ENCODE measurements at regions not wholly inside any gene's neighbourhood (a gene's known extent, or its start where the extent isn't known, plus 50 kb on each side); places are given as distances from the start of the nearest gene placed in this dataset.
A peak's percentile ranks its signal among the peaks of the same experiment; 100 is the strongest.

DNA sequence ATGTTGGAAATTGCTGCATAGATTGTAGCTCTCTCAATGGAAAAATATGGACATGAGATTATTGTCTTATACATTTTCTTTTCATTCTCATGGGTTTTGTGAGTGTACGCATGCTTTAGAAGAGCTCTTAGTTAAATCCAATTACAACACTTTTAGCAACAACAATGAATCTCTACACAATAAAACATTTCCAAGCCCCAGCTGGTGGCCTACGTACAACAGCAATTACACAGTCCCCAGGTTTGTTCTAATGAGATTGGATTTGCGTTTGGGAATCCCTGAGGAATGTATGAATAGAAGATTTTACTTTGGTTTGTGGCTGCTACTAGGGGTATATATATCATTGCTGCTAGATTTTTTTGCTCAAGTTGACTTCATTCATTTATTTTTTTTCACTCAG, 98.6 kb downstream of the FHDC1 start:
- no peak for DNase-seq (ENCODE audit: low spot score)

DNA sequence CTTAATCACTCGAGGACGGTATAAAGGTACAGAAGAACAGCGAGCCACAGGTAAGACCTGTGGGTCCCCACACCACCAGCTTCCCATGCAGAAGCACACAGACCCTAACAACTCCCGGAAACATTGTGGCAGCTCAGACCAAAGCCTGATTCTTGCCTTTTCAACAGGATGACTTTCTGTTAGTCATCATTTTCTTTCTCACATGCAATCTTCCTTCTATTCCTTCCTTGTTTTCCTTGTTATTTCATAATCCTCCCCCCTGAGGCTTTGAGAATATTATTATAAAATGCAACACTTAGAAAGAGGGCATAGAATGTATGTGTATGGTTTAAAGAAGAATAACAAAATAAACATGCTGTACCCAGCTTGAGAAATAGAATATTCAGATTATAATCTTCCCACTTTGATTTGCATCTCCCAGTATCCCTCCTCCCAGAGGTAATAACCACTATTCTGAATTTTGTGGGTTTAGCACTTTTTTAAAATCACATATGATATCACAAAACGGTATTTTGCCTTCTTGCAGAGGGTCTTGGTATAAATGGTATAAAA, 100.9 kb downstream of the FHDC1 start:
- no peak for DNase-seq (ENCODE audit: low spot score)

DNA sequence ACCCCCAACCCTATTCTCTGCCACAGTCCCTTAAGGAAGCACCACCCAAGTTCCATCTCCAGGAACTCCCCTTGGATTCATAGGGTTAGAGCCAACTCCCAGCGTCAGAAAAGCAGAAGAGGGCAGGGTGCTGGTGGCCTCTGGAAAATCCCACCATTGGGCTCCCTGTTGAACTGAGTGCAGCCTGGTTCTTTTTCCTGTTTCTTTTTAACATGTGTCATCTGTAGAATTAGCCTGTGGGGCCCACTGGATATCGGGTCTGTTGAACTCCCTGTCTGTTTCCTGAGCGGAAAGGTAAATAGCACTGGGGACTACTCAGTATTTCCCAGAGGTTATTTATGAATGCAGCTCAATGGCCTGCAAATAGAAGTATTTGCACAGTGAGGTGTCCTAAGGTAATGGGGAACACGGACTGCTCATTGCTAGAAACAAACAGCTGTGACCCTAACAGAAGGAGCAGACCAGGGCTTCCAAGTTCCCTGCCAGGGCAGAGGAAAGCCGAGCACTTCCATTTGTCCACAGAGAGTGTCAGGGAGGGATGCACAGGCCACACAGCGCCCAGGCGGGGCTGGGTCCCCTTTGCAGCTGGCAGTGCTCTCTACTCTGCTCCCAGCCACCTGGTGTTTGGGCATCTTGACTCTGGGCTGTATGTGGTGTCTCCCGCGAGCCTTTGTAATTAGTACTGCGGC, 102.6 kb downstream of the FHDC1 start:
- DNase-seq (ENCODE audit: low spot score): no peak

GRCh38 chr4:153039542-153040185, 103.5 kb downstream of the FHDC1 start:
- DNase-seq (ENCODE audit: low spot score): no peak

GRCh38 chr4:153040677-153041076, 104.6 kb downstream of the FHDC1 start:
- no peak for DNase-seq (ENCODE audit: low spot score)

DNA sequence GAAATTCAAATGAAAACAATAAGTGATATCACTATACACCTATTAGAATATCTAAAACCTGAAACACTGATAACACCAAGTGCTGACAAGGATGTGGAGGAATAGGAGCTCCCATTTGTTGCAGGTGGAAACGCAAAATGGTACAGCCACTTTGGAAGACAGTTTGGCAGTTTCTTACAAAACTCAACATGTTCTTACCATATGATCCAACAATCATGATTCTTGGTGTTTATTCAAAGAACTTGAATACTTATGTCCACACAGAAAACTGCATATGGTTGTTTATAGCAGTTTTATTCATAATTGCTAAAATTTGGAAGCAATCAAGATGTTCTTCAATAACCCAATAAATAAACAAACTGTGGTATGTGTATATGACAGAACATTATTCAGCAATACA, 107.9 kb downstream of the FHDC1 start:
- DNase-seq (ENCODE audit: low spot score): no peak

- DNase-seq (ENCODE audit: low spot score): no peak
These were observed 109.2 kb downstream of the FHDC1 start for GRCh38 chr4:153045111-153045982.

GRCh38 chr4:153058671-153059060, 122.5 kb downstream of the FHDC1 start:
- DNase-seq (ENCODE audit: low spot score): no peak

- DNase-seq (ENCODE audit: low spot score): peak; percentile 81
These were observed 124.1 kb downstream of the FHDC1 start for GRCh38 chr4:153060196-153060595.

- DNase-seq (ENCODE audit: low spot score): no peak
These were observed 125.8 kb downstream of the FHDC1 start for GRCh38 chr4:153061971-153062370.

GRCh38 chr4:153062652-153063168, 126.6 kb downstream of the FHDC1 start:
- DNase-seq (ENCODE audit: low spot score): no peak

GRCh38 chr4:153063490-153063889, 127.4 kb downstream of the FHDC1 start:
- DNase-seq (ENCODE audit: low spot score): no peak

DNA sequence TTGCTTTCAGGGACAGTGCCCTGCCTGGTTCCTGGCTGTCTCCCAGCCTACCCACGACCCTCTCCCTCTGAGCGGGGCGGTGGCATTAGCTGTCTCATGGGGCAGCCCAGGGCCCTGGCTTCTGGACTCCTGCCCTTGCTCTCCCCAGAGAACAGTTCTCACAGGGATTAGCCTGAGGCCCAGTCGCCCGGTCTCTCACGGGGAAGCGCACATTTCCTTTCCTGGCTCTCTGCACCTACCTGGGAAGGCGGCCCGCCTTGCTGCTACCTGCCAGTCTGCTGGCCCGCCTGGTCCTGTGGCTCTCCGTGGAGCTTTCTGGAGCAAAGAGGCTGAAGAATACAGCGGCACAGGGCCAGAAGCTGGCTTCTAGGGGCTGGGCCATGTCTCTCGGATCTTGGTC, 128.4 kb downstream of the FHDC1 start:
- DNase-seq (ENCODE audit: low spot score): peak; percentile 61

DNA sequence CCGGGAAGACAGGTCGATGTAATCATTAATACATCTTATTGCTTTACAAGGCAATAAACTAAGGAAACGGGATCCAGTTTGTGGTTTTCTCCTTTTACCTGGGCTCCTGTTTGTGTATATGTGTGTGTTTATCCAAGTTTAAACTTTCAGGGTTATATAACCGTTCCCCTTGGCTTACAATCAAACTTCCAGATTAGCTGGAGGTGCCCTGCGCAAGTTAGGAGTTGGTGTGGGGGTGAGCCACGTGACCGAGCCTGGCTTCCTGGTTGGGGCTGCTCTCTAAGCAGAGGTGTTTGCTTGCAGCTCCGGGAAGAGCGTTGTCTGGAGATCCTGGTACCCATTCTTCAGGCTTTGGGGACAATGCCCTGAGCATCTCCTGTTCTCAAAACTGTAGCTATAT, 129.2 kb downstream of the FHDC1 start:
- DNase-seq (ENCODE audit: low spot score): no peak

- DNase-seq (ENCODE audit: low spot score): no peak
These were observed 131.3 kb downstream of the FHDC1 start for GRCh38 chr4:153067376-153067775.

DNA sequence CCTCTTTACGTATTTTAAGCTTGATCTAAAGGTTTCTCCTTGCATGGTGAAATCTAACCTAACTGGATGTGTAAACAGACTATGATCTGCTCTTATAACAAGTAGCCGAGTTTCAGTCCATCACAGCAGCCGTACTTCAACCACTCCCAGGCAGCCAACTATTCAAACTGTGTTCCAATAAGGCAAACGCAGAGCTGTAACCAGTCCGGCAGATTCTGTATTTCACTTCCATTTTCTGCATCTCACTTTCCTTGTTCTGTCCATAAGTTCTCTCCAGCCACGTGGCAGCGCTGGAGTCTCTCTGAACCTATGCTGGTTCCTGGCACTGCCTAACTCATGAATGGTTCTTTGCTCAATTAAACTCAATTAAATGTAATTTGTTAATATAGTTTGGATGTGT, 132.6 kb downstream of the FHDC1 start:
- DNase-seq (ENCODE audit: low spot score): no peak

GRCh38 chr4:153071958-153072598, 132.2 kb upstream of the TRIM2 start:
- no peak for DNase-seq (ENCODE audit: low spot score)

GRCh38 chr4:153072661-153073060, 131.6 kb upstream of the TRIM2 start:
- DNase-seq (ENCODE audit: low spot score): no peak

- DNase-seq (ENCODE audit: low spot score): no peak
These were observed 129.8 kb upstream of the TRIM2 start for GRCh38 chr4:153074486-153074885.

DNA sequence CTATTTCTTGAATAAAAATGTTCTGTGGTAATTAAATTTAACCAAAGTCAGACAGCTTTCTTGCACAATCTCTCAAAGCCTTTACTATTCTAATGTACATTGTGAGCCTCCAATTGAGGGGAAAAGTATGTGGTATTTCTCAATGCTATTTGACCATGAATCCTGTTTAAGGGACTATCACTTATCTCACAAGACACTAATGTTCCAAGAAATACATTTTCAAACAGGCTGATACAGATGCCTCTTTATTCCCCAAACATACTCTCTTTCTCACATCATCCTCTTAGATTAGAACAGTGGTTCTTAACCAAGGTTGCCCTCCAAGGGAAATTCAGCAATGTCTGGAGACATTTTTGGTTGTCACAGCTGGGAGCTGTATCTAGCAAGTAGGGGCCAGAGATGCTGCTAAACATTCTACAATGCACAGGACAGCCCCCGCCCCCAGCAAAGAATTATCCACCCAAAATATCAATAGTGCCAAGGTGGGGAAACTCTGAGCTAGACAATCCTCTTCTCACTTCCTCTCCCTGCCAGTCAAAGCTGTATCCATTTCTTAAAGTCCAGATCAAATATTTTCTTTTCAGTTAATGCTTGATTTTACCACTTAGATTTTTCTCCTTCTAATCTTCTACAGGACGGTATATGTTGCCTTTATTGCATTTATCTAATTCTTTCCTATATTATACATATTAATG, 129.2 kb upstream of the TRIM2 start:
- DNase-seq (ENCODE audit: low spot score): no peak

GRCh38 chr4:153075836-153076518, 128.3 kb upstream of the TRIM2 start:
- no peak for DNase-seq (ENCODE audit: low spot score)

Data from cerebellar cortex (tissue), 1 donor.